ENCODE measurements at regions not wholly inside any gene's neighbourhood (a gene's known extent, or its start where the extent isn't known, plus 50 kb on each side); places are given as distances from the start of the nearest gene placed in this dataset.
"Not testable (repeated sequence)": the region's sequence is repeated elsewhere in the genome, so short reads cannot be mapped to it uniquely, and the experiment has no call there.

GRCh38 chr1:209103092-209103491 lies 480.4 kb upstream of the CAMK1G start:
- DNase-seq: no peak
- in situ Hi-C loops (cut with HindIII; ENCODE audit: low pct_ligation_motif_present, low pct_unique_long_range_greater_than_20kb, low sequenced_read_pairs): no loop called here

- in situ Hi-C loops (cut with HindIII; ENCODE audit: low pct_ligation_motif_present, low pct_unique_long_range_greater_than_20kb, low sequenced_read_pairs): no loop called here
- DNase-seq: no peak
Observed at GRCh38 chr1:209104646-209105045, 478.9 kb upstream of the CAMK1G start.

GRCh38 chr1:209105701-209106100 lies 477.8 kb upstream of the CAMK1G start:
- DNase-seq: no peak
- in situ Hi-C loops (cut with HindIII; ENCODE audit: low pct_ligation_motif_present, low pct_unique_long_range_greater_than_20kb, low sequenced_read_pairs): no loop called here

GRCh38 chr1:209106237-209106741 lies 477.2 kb upstream of the CAMK1G start:
- in situ Hi-C loops (cut with HindIII; ENCODE audit: low pct_ligation_motif_present, low pct_unique_long_range_greater_than_20kb, low sequenced_read_pairs): no loop called here
- DNase-seq: peak; percentile 49

- DNase-seq: no peak
- in situ Hi-C loops (cut with HindIII; ENCODE audit: low pct_ligation_motif_present, low pct_unique_long_range_greater_than_20kb, low sequenced_read_pairs): no loop called here
Observed at GRCh38 chr1:209106861-209107260, 476.7 kb upstream of the CAMK1G start.

- DNase-seq: no peak
- in situ Hi-C loops (cut with HindIII; ENCODE audit: low pct_ligation_motif_present, low pct_unique_long_range_greater_than_20kb, low sequenced_read_pairs): no loop called here
Observed at GRCh38 chr1:209107535-209107934, 476.0 kb upstream of the CAMK1G start.

GRCh38 chr1:209109001-209109785 lies 474.3 kb upstream of the CAMK1G start:
- in situ Hi-C loops (cut with HindIII; ENCODE audit: low pct_ligation_motif_present, low pct_unique_long_range_greater_than_20kb, low sequenced_read_pairs): no loop called here
- DNase-seq: no peak

GRCh38 chr1:209113521-209113920 lies 470.0 kb upstream of the CAMK1G start:
- in situ Hi-C loops (cut with HindIII; ENCODE audit: low pct_ligation_motif_present, low pct_unique_long_range_greater_than_20kb, low sequenced_read_pairs): no loop called here
- no peak for DNase-seq

GRCh38 chr1:209116705-209117104 lies 466.8 kb upstream of the CAMK1G start:
- DNase-seq: no peak
- in situ Hi-C loops (cut with HindIII; ENCODE audit: low pct_ligation_motif_present, low pct_unique_long_range_greater_than_20kb, low sequenced_read_pairs): no loop called here

- in situ Hi-C loops (cut with HindIII; ENCODE audit: low pct_ligation_motif_present, low pct_unique_long_range_greater_than_20kb, low sequenced_read_pairs): no loop called here
- DNase-seq: no peak
Observed at GRCh38 chr1:209123601-209124000, 459.9 kb upstream of the CAMK1G start.

GRCh38 chr1:209129091-209129490 lies 454.4 kb upstream of the CAMK1G start:
- in situ Hi-C loops (cut with HindIII; ENCODE audit: low pct_ligation_motif_present, low pct_unique_long_range_greater_than_20kb, low sequenced_read_pairs): not testable (repeated sequence)

GRCh38 chr1:209130886-209131285 lies 452.6 kb upstream of the CAMK1G start:
- DNase-seq: no peak
- in situ Hi-C loops (cut with HindIII; ENCODE audit: low pct_ligation_motif_present, low pct_unique_long_range_greater_than_20kb, low sequenced_read_pairs): no loop called here

More at GRCh38 chr1:209129091-209129490, 454.4 kb upstream of the CAMK1G start:
- not testable (repeated sequence) for DNase-seq

- DNase-seq: no peak
- in situ Hi-C loops (cut with HindIII; ENCODE audit: low pct_ligation_motif_present, low pct_unique_long_range_greater_than_20kb, low sequenced_read_pairs): no loop called here
Observed at GRCh38 chr1:209132736-209133467, 450.6 kb upstream of the CAMK1G start.

GRCh38 chr1:209134001-209134400 lies 449.5 kb upstream of the CAMK1G start:
- DNase-seq: no peak
- in situ Hi-C loops (cut with HindIII; ENCODE audit: low pct_ligation_motif_present, low pct_unique_long_range_greater_than_20kb, low sequenced_read_pairs): no loop called here

- in situ Hi-C loops (cut with HindIII; ENCODE audit: low pct_ligation_motif_present, low pct_unique_long_range_greater_than_20kb, low sequenced_read_pairs): no loop called here
Observed at GRCh38 chr1:209143916-209144315, 439.6 kb upstream of the CAMK1G start.

GRCh38 chr1:209150114-209150513 lies 433.4 kb upstream of the CAMK1G start:
- in situ Hi-C loops (cut with HindIII; ENCODE audit: low pct_ligation_motif_present, low pct_unique_long_range_greater_than_20kb, low sequenced_read_pairs): no loop called here
- DNase-seq: peak; percentile 73

More at GRCh38 chr1:209143916-209144315, 439.6 kb upstream of the CAMK1G start:
- no peak for DNase-seq

GRCh38 chr1:209153411-209153810 lies 430.1 kb upstream of the CAMK1G start:
- no peak for DNase-seq
- in situ Hi-C loops (cut with HindIII; ENCODE audit: low pct_ligation_motif_present, low pct_unique_long_range_greater_than_20kb, low sequenced_read_pairs): no loop called here

- in situ Hi-C loops (cut with HindIII; ENCODE audit: low pct_ligation_motif_present, low pct_unique_long_range_greater_than_20kb, low sequenced_read_pairs): no loop called here
- no peak for DNase-seq
Observed at GRCh38 chr1:209154912-209155311, 428.6 kb upstream of the CAMK1G start.

GRCh38 chr1:209155546-209155945 lies 428.0 kb upstream of the CAMK1G start:
- peak; percentile 97 for DNase-seq
- in situ Hi-C loops (cut with HindIII; ENCODE audit: low pct_ligation_motif_present, low pct_unique_long_range_greater_than_20kb, low sequenced_read_pairs): no loop called here

- DNase-seq: no peak
- in situ Hi-C loops (cut with HindIII; ENCODE audit: low pct_ligation_motif_present, low pct_unique_long_range_greater_than_20kb, low sequenced_read_pairs): no loop called here
Observed at GRCh38 chr1:209156991-209157390, 426.5 kb upstream of the CAMK1G start.
